Keratinocyte (primary cell): ENCODE measurements at regions not wholly inside any gene's neighbourhood (a gene's known extent, or its start where the extent isn't known, plus 50 kb on each side); places are given as distances from the start of the nearest gene placed in this dataset.

Experiments
- DNase-seq: peaks from one replicate; pipeline ENCODE4 v3.0.0-alpha.2; 2011; ENCODE audit warnings: low read depth, missing footprints, low spot score
- FAIRE-seq: peaks from 2 replicates; lab custom pipeline; 2011; peaks lifted over from hg19 to GRCh38; lab: Jason Lieb, UNC
- H2AFZ ChIP-seq: 2 replicates; pipeline ENCODE4 v1.6.0; 2012; ENCODE audit warnings: low read length, control low read depth, inconsistent platforms; ENCODE audit not compliant: control insufficient read depth
- H3K27ac ChIP-seq: 2 replicates; pipeline ENCODE4 v1.5.1; 2011; ENCODE audit warnings: low read length; ENCODE audit not compliant: control insufficient read depth, insufficient read depth
- H3K27me3 ChIP-seq: 3 replicates; pipeline ENCODE4 v1.6.0; 2011; ENCODE audit warnings: low read length; ENCODE audit not compliant: control insufficient read depth, insufficient read depth; ENCODE audit errors: extremely low read depth
- H3K36me3 ChIP-seq, 2 experiments: 2 replicates in 1 of 2; 3 replicates in 1 of 2; pipeline ENCODE4 v1.5.1; 2011; ENCODE audit warnings: low read length in 2 of 2, mild to moderate bottlenecking in 1 of 2; ENCODE audit not compliant: control insufficient read depth in 2 of 2, insufficient read depth in 2 of 2; ENCODE audit errors: extremely low read depth in 1 of 2
- H3K4me1 ChIP-seq: 3 replicates; pipeline ENCODE4 v1.5.1; 2011; ENCODE audit warnings: low read length; ENCODE audit not compliant: control insufficient read depth, insufficient read depth; ENCODE audit errors: extremely low read depth
- H3K4me2 ChIP-seq: 3 replicates; pipeline ENCODE4 v1.6.0; 2011; ENCODE audit warnings: low read depth, low read length; ENCODE audit not compliant: control insufficient read depth, insufficient read depth; ENCODE audit errors: extremely low read depth
- H3K4me3 ChIP-seq, 3 experiments: fragments of 200-600 bp in 1 of 3; sonication (generic) in 1 of 3; 2 replicates in 2 of 3; 3 replicates in 1 of 3; pipeline ENCODE4 v1.5.1; 2011 to 2016; ENCODE audit warnings: low read length in 3 of 3, mild to moderate bottlenecking in 3 of 3, control low read depth in 2 of 3, inconsistent platforms in 1 of 3, low read depth in 1 of 3, mixed read lengths in 1 of 3, mixed run types in 1 of 3, moderate library complexity in 1 of 3; ENCODE audit not compliant: control insufficient read depth in 2 of 3, insufficient read depth in 2 of 3; ENCODE audit errors: extremely low read depth in 1 of 3
- H3K79me2 ChIP-seq: 2 replicates; pipeline ENCODE4 v1.6.0; 2012; ENCODE audit warnings: low read length; ENCODE audit not compliant: control insufficient read depth, insufficient read depth
- H3K9ac ChIP-seq: 3 replicates; pipeline ENCODE4 v1.6.0; 2011; ENCODE audit warnings: low read length; ENCODE audit not compliant: control insufficient read depth, insufficient read depth; ENCODE audit errors: extremely low read depth
- H3K9me1 ChIP-seq: 3 replicates; pipeline ENCODE4 v1.6.0; 2011; ENCODE audit warnings: low read length; ENCODE audit not compliant: control insufficient read depth, insufficient read depth; ENCODE audit errors: extremely low read depth
- H3K9me3 ChIP-seq: 2 replicates; pipeline ENCODE4 v1.5.1; 2012; ENCODE audit warnings: low read depth, low read length; ENCODE audit not compliant: control insufficient read depth
- H4K20me1 ChIP-seq: 3 replicates; pipeline ENCODE4 v1.6.0; 2011; ENCODE audit warnings: low read length; ENCODE audit not compliant: control insufficient read depth, insufficient read depth; ENCODE audit errors: extremely low read depth
- CTCF ChIP-seq, 3 experiments: IDR thresholded peaks in 1 of 3; conservative IDR thresholded peaks in 1 of 3; optimal IDR thresholded peaks in 1 of 3; 2 replicates in 2 of 3; 3 replicates in 1 of 3; pipeline versions ENCODE3 to v1.5.1; 2011; ENCODE audit warnings: low read length in 3 of 3, mild to moderate bottlenecking in 3 of 3, moderate library complexity in 2 of 3, control low read depth in 1 of 3, inconsistent platforms in 1 of 3; ENCODE audit not compliant: insufficient read depth in 2 of 3; ENCODE audit errors: extremely low read depth in 1 of 3
- EZH2 ChIP-seq: IDR thresholded peaks from one replicate; pipeline ENCODE4 v1.6.1; 2012; ENCODE audit warnings: inconsistent platforms, mild to moderate bottlenecking, low read length, moderate library complexity
- dilution Hi-C: fragments of 300-500 bp; cut with MboI; formaldehyde crosslinking; loops from one replicate; pipeline ENCODE4 v1.7.0; 2020; ENCODE audit warnings: low sequenced_read_pairs; ENCODE audit not compliant: extremely low pct_ligation_motif_present

- dilution Hi-C loops: no loop called here
- Histone ChIP-seq H4K20me1 (no peaks in the 10 kb centered on the region), H3K79me2 (no peaks in the 10 kb centered on the region), H3K4me2 (no peak overlapping the region), H3K9me3 (no peaks in the 10 kb centered on the region), H3K4me3 (no peak overlapping the region), H2AFZ (no peak overlapping the region), H3K9ac (no peak overlapping the region), H3K27me3 (no peaks in the 10 kb centered on the region), H3K4me1 (no peaks in the 10 kb centered on the region), H3K27ac (no peak overlapping the region), H3K9me1 (no peaks in the 10 kb centered on the region), H3K36me3 (no peaks in the 10 kb centered on the region)
- DNase-seq (no peak), FAIRE-seq (no peak)
- TF ChIP-seq CTCF (optimal IDR thresholded peaks at IDR 0.05 in 1 of 3, IDR thresholded peaks at IDR 0.05 in 1 of 3, conservative IDR thresholded peaks at IDR 0.05 in 1 of 3; ENCODE audit: extremely low read depth in 1 of 3, insufficient read depth in 2 of 3, low read length in 3 of 3) (no peak), EZH2 (no peak)
These were observed 1527.1 kb downstream of the PLA2G4A start for GRCh38 chr1:188355847-188356246.

GRCh38 chr1:188359315-188359714 is 1530.6 kb downstream of the PLA2G4A start:
- Histone ChIP-seq H3K4me1 (no peaks in the 10 kb centered on the region), H3K27ac (no peak overlapping the region), H3K9me1 (no peaks in the 10 kb centered on the region), H3K4me2 (no peak overlapping the region), H3K36me3 (no peaks in the 10 kb centered on the region), H2AFZ (no peak overlapping the region), H3K79me2 (no peaks in the 10 kb centered on the region), H3K9ac (no peak overlapping the region), H4K20me1 (no peaks in the 10 kb centered on the region), H3K4me3 (no peak overlapping the region), H3K9me3 (no peaks in the 10 kb centered on the region), H3K27me3 (no peaks in the 10 kb centered on the region)
- dilution Hi-C loops: no loop called here
- no peak for TF ChIP-seq CTCF (optimal IDR thresholded peaks at IDR 0.05 in 1 of 3, IDR thresholded peaks at IDR 0.05 in 1 of 3, conservative IDR thresholded peaks at IDR 0.05 in 1 of 3; ENCODE audit: extremely low read depth in 1 of 3, insufficient read depth in 2 of 3, low read length in 3 of 3)
- no peak for TF ChIP-seq EZH2
- DNase-seq (no peak), FAIRE-seq (no peak)
